ENCODE measurements at regions not wholly inside any gene's neighbourhood (a gene's known extent, or its start where the extent isn't known, plus 50 kb on each side); places are given as distances from the start of the nearest gene placed in this dataset.

GRCh38 chr13:44688652-44689051 lies 112.5 kb upstream of the TSC22D1 start:
- no peak for DNase-seq (ENCODE audit: low spot score)
- no peaks in the 10 kb centered on the region for H3K36me3 ChIP-seq (ENCODE audit: control insufficient read depth in 4 of 4, insufficient read depth in 3 of 4, low read depth in 1 of 4, low read length in 3 of 4)
- no peak overlapping the region for H3K9ac ChIP-seq (ENCODE audit: low read depth in 1 of 2, low read length in 2 of 2)
- H3K27ac ChIP-seq (ENCODE audit: low read depth in 1 of 2, low read length in 2 of 2): no peak overlapping the region
- no peaks in the 10 kb centered on the region for H3K9me3 ChIP-seq (ENCODE audit: control insufficient read depth in 4 of 4, low read length in 3 of 4)
- no peak overlapping the region for H3K4me3 ChIP-seq (ENCODE audit: low read depth in 1 of 3, low read length in 3 of 3)
- no peaks in the 10 kb centered on the region for H3K4me1 ChIP-seq (ENCODE audit: control insufficient read depth in 4 of 4, insufficient read depth in 4 of 4, low read length in 3 of 4)
- no peak for TF ChIP-seq GABPA (IDR thresholded peaks at IDR 0.05 in 1 of 2, conservative IDR thresholded peaks at IDR 0.05 in 1 of 2)
- TF ChIP-seq TAF1 (conservative IDR thresholded peaks at IDR 0.05): no peak
- TF ChIP-seq RXRA (IDR thresholded peaks at IDR 0.05): no peak
- TF ChIP-seq JUND (IDR thresholded peaks at IDR 0.05): no peak
- no peak for TF ChIP-seq NR2F2 (IDR thresholded peaks at IDR 0.05)
- no peak for TF ChIP-seq YY1 (IDR thresholded peaks at IDR 0.05)
- TF ChIP-seq ATF3 (IDR thresholded peaks at IDR 0.05): no peak
- TF ChIP-seq FOXA1 (IDR thresholded peaks at IDR 0.05): no peak
- no peak for TF ChIP-seq EGR1 (IDR thresholded peaks at IDR 0.05; ENCODE audit: low read depth in 2 of 2)
- no peak for TF ChIP-seq SP1 (IDR thresholded peaks at IDR 0.05)
- TF ChIP-seq, protein P1, sequence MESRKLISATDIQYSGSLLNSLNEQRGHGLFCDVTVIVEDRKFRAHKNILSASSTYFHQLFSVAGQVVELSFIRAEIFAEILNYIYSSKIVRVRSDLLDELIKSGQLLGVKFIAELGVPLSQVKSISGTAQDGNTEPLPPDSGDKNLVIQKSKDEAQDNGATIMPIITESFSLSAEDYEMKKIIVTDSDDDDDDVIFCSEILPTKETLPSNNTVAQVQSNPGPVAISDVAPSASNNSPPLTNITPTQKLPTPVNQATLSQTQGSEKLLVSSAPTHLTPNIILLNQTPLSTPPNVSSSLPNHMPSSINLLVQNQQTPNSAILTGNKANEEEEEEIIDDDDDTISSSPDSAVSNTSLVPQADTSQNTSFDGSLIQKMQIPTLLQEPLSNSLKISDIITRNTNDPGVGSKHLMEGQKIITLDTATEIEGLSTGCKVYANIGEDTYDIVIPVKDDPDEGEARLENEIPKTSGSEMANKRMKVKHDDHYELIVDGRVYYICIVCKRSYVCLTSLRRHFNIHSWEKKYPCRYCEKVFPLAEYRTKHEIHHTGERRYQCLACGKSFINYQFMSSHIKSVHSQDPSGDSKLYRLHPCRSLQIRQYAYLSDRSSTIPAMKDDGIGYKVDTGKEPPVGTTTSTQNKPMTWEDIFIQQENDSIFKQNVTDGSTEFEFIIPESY (IDR thresholded peaks at IDR 0.05): no peak
- TF ChIP-seq, protein P2, sequence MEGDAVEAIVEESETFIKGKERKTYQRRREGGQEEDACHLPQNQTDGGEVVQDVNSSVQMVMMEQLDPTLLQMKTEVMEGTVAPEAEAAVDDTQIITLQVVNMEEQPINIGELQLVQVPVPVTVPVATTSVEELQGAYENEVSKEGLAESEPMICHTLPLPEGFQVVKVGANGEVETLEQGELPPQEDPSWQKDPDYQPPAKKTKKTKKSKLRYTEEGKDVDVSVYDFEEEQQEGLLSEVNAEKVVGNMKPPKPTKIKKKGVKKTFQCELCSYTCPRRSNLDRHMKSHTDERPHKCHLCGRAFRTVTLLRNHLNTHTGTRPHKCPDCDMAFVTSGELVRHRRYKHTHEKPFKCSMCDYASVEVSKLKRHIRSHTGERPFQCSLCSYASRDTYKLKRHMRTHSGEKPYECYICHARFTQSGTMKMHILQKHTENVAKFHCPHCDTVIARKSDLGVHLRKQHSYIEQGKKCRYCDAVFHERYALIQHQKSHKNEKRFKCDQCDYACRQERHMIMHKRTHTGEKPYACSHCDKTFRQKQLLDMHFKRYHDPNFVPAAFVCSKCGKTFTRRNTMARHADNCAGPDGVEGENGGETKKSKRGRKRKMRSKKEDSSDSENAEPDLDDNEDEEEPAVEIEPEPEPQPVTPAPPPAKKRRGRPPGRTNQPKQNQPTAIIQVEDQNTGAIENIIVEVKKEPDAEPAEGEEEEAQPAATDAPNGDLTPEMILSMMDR (IDR thresholded peaks at IDR 0.05; ENCODE audit: low read depth, low read length, missing input control): no peak
- no peak for TF ChIP-seq HNF4G (IDR thresholded peaks at IDR 0.05)
- TF ChIP-seq HNF4A (conservative IDR thresholded peaks at IDR 0.05): no peak
- H3K27me3 ChIP-seq (ENCODE audit: control insufficient read depth in 4 of 4, insufficient read depth in 4 of 4, low read length in 3 of 4): no peaks in the 10 kb centered on the region

DNA sequence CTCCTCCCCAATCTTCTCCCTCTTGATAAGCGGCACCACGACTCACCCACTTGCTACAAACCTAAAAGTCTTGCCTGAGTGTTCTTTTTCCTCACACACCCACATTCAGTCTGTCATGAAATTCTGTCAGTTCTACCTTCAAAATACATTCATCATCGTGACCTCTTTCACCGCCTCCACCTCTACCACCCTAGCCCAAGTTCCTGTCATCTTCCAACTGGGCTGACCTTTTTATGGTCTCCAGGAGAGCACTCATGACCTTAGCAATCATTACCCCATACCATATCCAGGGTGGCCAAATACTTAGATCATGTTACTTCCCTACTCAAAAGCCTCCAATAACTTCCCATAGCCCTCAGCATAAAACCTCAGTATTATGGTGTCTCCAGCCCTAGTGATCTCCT lies 110.4 kb upstream of the TSC22D1 start:
- Histone ChIP-seq H3K27me3 (ENCODE audit: control insufficient read depth in 4 of 4, insufficient read depth in 4 of 4, low read length in 3 of 4) (no peaks in the 10 kb centered on the region), H3K4me3 (ENCODE audit: low read depth in 1 of 3, low read length in 3 of 3) (no peak overlapping the region), H3K9me3 (ENCODE audit: control insufficient read depth in 4 of 4, low read length in 3 of 4) (no peaks in the 10 kb centered on the region), H3K27ac (ENCODE audit: low read depth in 1 of 2, low read length in 2 of 2) (no peak overlapping the region), H3K4me1 (ENCODE audit: control insufficient read depth in 4 of 4, insufficient read depth in 4 of 4, low read length in 3 of 4) (no peaks in the 10 kb centered on the region), H3K9ac (ENCODE audit: low read depth in 1 of 2, low read length in 2 of 2) (no peak overlapping the region), H3K36me3 (ENCODE audit: control insufficient read depth in 4 of 4, insufficient read depth in 3 of 4, low read depth in 1 of 4, low read length in 3 of 4) (no peaks in the 10 kb centered on the region)
- TF ChIP-seq FOXA1 (IDR thresholded peaks at IDR 0.05) (no peak), RAD21 (IDR thresholded peaks at IDR 0.05) (no peak), HNF4G (IDR thresholded peaks at IDR 0.05) (no peak), MAX (IDR thresholded peaks at IDR 0.05) (no peak), YY1 (IDR thresholded peaks at IDR 0.05) (no peak), FOXA2 (IDR thresholded peaks at IDR 0.05) (no peak), ATF3 (IDR thresholded peaks at IDR 0.05) (no peak), HNF4A (conservative IDR thresholded peaks at IDR 0.05) (no peak), GABPA (IDR thresholded peaks at IDR 0.05 in 1 of 2, conservative IDR thresholded peaks at IDR 0.05 in 1 of 2) (no peak), JUND (IDR thresholded peaks at IDR 0.05) (no peak), RXRA (IDR thresholded peaks at IDR 0.05) (no peak), REST (IDR thresholded peaks at IDR 0.05) (no peak), NR2F2 (IDR thresholded peaks at IDR 0.05) (no peak), EGR1 (IDR thresholded peaks at IDR 0.05; ENCODE audit: low read depth in 2 of 2) (no peak), TAF1 (conservative IDR thresholded peaks at IDR 0.05) (no peak), SP1 (IDR thresholded peaks at IDR 0.05) (no peak)
- TF ChIP-seq, protein P2 (IDR thresholded peaks at IDR 0.05; ENCODE audit: low read depth, low read length, missing input control): no peak
- TF ChIP-seq, protein P1 (IDR thresholded peaks at IDR 0.05): no peak
- no peak for DNase-seq (ENCODE audit: low spot score)
- WGBS: 95% methylated on average over 4 of the region's 4 CpGs

Data from liver (tissue), 8 donors.